NCI-H510A treated with DMSO at 0.1 percent for 48 hours (cell line): ENCODE measurements at regions not wholly inside any gene's neighbourhood (a gene's known extent, or its start where the extent isn't known, plus 50 kb on each side); places are given as distances from the start of the nearest gene placed in this dataset.
"Not testable (repeated sequence)": the region's sequence is repeated elsewhere in the genome, so short reads cannot be mapped to it uniquely, and the experiment has no call there.

Experiments
- DNase-seq: peaks from one replicate; lab custom pipeline; 2025; lab: John Stamatoyannopoulos, UW

DNA sequence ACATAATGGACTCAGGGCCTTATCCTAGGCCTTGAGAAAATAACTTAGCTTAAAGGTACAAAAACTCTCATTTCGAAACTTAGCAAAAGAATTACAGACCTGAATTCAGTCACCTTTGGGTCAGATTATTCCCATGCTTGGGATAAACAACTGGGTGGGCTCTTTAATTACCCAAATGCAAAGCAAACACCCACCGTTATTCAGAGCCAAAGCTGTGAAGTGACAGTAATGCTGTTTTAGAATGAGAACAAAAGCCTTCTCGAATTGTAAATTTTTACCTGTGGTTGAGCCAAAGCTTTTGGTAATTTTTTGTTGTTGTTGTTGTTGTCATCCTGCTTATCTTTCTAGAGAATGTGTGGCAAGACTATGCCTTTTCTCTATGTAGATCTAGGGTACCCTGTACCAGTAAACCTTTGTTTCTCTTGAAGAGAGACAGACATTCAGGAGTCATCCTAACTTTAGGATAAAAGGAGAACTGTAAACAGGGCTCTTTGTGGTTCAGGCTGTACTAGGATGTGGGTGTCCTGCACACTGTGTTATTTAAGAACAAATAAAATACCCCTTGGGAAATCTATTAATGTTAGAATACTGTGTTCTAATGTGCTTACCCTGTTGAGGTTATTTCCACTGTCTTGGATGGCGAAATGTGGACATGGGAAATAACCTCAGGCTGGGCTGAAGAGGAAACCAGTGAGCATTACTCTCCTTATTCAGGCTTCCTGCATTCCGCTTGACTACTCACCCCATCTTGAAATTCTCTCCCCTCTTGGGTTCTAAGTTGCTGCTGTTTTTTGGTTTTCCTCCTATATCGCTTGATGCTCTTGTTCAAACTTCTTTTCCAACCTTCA is 480.7 kb downstream of the CD83 start:
- no peak for DNase-seq

DNA sequence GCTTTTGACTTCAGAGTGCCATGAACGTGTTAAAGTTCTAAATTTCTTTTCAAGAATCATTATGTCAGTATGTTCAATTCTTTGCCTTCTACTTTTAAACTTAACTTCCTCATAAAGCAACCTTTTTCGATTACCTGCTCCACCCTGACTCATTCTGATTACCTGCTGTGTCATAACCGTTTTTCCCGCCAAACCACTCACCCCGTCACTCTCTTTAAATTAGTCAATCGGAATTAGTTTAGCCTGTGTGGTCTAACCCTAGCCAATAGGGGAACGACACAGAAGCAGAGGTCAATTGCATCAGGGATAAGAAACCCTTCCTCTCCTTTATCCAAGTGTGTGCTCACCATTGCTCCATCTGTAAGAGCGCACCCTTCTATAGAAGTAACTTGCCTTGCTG is 482.7 kb downstream of the CD83 start:
- not testable (repeated sequence) for DNase-seq

DNA sequence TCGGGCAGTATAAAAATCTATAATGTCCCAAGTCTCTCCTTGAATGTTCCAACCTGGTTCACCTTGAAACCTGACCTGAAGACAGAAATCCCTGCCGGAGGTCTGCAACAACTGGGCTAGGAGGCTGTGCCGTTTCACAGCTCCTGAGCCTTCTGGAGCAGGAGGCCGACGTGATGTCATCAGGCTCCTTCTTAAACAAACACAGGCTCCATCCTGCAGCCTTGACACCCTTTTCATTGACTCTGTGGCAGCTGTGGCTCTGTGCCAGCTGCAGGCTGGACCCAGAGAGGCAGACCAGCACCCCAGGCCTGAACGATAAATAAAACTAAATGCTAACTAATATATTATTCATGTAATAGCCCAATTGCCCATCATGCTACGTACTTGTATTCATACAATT is 483.9 kb downstream of the CD83 start:
- peak; percentile 86 for DNase-seq

DNA sequence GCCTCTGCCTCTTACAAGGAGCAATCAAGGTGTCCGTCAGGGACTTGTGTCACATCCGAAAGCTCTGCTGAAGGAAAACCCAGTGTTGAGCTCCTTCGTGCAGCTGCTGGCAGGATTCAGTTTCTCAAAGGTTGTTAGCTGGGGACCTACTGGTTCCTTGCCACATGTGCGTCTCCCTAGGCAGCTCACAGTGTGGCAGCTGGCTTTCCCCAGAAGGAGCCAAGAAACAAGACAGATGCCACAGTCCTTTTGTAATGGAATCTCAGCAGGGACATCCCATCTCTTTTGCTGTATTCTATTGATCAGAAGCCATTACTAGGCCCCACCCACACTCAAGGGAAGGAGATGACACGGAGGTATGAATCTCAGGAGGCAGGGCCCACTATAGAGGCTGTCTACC is 488.8 kb downstream of the CD83 start:
- DNase-seq = no peak

DNA sequence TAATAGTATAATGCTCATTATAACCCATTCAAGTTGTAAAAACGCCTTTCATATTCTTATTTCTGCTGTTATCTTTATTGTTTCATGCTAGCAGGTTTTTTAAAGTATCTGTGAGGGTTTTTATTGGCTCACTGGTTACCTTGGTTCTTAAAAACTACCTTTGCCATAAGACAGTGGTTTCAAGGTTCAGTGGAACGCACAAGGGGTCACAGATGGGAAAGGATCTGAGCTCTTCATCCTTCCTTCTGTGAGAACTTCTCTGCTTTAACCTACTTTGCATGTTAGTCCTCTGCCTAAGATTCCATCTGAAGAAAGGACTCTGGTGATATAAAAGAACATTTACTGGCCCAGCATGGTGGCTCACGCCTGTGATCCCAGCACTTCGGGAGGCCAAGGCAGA is 492.6 kb downstream of the CD83 start:
- DNase-seq = no peak

DNA sequence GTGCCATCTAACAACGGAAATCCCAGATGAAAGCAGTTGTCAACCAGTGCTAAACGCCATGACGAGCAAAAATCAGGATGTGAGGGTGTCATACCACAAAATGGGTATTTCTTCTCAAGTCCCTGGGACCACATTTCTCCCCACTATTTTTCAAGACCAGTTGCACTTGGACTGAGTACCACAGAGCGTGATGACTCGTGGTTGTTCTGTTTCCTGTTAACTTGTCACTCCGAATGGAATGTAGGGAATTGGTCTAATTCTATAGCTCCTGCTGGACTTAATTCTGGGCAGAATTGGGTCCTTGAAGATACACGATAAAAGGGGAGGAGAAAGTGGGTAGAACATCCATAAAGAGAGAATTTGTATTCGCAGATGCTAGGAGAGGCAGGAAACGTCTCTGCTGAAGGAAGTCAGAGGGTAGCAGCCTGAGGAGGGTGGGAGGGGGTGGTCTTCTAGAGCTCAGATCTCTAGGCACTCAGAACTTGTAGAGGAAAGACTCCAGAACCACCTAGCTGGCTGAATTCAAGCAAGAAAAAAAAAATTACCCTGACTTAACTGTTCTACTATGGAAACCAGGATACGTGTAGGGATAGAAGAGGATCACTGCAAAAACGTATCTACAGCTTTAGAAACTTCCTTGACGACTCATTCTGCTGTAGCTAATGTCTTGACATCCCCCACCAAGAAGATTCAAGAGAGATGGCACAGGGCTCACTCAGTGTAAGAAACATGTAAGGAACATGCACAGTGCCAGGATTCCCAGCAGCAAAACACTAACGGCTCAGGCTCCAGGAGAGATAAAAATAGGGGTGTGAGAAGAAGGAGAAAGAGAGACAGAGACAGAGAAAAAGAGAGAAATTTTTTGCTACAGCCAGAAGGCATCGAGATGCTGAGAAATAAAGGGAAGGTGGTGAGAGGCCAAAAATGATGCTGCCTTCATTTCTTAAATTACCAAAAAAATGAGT is 494.7 kb downstream of the CD83 start:
- DNase-seq = no peak

DNA sequence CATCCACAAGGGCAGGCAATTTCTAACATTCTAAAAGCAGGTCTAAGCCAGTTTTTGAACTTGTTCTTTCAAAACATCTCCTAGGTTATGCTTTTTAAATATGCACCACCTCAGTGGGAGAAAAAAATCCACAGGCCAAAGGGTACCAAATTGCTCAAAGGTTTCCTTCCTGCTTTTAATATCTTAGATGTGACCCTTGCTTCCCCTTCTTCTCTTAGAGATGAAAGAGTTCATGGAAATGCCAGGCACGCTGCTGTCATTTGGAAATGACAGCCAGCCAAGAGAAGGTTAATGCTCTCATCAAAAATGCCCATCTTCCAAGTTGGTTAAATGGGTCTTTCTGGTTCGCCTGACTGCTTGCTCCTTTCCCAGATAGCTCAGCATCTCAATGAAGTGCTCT is 497.1 kb downstream of the CD83 start:
- no peak for DNase-seq

DNA sequence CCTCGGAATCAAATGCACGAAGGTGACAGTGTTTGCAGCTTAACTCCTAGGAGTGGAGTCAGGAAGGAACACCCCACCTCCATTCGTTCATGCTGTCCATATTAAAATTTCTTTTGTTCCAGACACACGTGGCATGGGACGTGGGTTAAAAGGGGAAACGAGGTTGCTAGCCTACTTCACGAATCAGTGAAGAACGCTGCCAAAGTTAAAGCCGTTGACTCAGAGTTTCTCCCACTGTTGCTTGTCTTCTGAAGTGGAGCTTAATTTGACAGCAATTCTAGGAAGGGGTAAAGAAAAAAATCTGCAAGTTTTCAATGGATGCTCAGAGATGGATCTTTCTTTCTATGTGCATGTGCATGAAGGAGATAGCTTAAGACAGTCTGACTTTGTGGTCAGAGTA is 499.1 kb downstream of the CD83 start:
- no peak for DNase-seq

DNA sequence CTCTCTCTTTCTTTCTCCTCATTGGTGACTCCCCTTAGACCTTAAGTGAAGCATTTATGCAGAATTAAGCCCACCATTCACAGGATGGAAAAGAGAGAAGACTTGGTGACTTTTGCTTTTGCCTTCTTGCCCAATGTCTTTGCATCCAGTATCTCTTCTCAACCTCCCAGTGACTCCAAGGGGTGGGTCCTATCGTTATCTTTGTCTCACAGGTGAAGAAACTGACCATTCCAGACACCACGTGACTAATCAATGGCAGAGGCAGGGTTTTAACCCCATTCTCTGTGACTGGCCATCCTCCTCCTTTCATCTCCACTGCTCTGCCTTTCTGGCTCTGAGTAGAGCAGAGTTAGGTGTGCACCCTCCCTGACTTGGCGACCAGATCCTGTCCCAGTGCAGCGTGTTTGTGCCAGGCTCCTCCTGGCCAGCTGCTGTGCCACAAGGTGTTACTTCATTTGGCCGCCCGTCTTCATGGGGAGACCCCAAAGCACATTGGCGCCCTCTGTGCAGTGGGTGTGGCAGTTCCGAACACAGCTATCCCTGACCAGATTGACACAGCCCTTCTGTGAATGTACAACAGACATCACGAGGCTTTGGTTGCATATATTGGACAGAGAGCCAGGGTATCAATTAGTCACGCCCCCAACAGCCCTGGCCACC is 501.3 kb downstream of the CD83 start:
- no peak for DNase-seq

DNA sequence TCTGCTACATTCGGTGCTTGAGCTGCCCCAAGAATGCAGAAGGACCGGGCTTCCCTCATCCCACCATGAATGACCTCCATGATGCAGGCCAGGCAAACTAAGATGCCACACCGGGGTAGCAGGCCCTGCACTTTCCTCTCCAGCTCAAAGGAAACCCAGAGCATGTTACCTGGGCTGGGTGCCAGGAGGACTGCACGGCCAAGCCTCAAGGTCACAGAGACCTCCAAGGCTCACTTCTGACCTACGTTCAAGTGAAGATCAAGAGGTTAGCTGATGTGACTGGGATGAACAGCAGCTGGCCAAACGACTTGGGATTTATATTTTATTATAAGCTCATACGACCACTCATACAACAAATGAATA is 501.8 kb downstream of the CD83 start:
- no peak for DNase-seq

DNA sequence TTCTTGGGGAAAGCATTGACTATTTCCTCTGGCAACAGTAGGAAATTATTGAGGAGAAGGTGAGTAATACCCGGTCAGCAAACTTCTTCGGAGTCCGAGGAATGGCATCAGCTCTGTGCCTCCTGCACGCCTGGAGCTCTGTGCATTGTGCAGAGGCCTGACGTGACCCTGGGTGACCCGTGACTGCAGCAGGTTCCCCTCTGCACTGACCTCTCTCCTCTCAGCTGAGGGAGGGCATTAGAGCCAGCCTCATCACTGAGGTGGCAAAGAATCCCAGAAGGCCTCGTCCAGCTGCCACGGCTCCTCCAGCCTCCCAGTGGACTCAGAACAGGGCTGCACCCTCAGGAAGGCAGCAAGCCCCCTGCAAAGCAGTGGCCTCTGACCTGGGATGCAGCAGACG is 502.9 kb downstream of the CD83 start:
- DNase-seq = no peak

DNA sequence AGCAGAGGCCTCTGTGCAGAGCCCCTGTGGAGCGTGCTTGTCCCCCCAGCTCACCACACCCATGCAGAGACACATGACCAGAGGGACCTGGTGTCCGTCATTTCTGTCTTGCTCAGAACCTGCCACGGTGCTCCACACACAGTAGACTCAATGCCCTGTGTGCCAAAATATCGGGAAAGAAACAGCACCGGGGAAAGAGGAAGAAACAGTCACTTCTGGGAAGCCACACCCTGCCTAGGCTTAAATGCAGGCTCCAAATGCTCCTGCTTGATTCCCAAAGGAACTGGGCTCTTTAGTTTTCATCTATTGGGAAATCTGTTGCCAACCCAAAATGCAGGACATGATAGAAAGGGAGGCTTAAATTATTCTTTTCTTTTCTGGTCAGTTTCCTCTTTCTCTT is 503.9 kb downstream of the CD83 start:
- no peak for DNase-seq

DNA sequence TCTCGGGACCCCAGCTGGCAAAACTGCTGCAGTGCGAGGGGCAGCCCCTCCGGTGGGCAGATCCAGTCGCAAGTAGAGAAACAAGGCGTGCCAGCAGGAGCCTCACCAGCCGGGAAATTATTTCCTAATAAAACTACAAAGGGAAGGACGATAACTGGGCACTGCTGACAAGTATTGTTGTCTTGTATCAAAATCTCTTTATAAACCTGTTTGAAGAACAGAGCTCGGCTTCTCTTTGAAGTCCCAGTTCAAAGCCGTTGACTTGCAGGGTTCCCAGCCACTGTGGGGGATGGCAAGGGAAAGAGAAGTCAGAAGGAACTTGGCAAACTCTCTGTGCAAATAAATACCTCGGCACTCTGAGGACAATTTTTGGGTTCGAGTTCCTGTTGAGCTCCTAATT is 504.5 kb downstream of the CD83 start:
- DNase-seq = peak; percentile 3

DNA sequence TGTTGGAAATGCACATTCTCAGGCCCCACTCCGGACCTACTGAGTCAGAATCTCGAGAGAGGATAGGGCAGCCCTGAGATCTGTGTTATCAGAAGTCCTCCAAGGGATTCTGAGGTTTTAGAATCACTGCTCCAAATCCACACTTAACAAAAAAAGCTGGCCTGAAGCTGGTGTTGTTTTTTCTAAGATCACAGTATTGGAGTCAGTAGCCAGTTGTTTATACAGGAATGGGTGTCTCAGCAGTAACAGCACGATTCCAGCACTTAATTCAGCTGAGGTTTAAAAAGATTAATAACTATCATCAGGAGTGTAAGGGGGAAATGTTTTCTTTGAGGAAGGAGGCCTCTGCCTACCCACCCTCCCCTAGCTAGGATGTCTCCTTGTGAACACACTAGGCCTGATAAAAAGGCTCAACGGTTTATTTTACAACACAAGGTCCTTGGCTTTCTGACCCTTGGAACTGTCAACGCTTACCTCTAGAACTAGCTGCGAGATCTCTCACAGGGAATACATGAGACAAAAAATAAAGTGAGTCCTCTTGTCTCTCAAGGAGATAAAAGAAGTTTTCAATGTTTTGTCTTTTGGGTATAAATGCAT is 505.4 kb downstream of the CD83 start:
- DNase-seq = no peak

DNA sequence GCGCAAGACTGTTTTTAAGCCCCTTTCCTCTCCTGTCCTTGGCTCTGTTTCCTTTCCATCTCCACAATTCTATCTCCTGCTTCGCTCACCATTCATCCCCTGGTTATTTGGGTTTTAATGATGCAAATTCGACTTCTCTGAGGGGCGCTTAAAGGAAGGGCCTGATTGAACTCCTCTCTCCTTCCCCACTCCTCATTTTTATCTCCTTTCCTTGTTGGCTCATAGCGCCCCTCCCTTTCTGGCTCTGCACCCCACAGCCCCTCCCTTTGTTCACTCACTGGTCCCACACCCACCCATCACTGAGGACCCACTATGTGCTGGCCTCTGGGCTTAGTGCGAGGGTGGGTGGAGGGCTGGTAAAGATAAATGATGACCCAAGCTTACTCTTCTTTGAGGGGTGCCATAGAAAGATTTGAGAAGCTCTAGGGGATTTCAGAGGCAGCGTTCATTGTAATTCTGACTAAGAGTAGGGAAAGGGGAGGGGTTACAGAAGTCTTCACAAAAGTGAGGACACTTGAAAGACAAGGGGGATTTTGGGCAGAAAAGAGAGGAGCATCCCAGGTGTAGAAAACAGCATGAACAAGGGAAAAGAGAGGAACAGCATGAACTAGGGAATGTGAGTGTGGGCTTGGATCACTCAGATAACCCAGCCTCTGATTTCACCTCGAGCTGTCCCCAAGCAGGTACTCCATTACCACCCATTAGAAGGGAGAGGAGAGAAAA is 507.8 kb downstream of the CD83 start:
- no peak for DNase-seq

DNA sequence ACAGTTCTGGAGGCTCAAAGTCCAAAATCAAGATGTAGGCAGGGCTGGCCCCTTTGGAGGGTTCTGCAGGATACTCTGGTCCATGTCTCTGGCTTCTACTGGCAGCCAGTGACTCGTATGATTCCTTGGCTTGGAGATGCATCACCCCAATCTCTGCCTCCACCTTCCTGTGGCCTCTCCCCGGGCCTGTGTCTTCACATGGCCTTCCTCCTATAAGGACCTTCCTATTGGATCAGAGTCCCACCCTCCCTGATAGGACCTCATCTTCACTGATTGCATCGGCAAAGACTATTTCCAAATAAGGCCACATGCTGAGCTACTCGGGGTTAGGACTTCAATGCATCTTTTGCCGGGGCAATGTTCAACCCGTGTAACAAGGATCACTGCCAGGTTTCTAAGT is 509.0 kb downstream of the CD83 start:
- DNase-seq = no peak

DNA sequence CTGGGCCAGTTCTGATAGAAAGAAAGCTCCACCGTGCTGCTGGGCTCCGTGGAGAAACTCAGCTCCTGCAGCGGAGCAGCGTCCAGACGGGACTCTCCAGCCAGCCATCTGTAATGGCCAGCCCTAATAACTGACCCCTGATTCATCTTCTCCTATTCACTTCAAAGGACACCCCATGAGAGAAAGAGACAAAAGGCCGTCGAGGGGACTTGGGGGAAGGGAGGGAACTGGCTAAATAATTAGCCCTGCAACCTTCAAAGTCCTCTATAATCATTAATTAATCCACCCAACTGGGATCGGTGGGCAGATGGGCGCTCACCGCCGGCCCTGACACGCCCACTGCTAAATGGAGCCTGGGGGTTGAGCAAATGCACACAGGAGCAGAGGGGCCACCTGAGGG is 512.4 kb downstream of the CD83 start:
- DNase-seq = no peak

DNA sequence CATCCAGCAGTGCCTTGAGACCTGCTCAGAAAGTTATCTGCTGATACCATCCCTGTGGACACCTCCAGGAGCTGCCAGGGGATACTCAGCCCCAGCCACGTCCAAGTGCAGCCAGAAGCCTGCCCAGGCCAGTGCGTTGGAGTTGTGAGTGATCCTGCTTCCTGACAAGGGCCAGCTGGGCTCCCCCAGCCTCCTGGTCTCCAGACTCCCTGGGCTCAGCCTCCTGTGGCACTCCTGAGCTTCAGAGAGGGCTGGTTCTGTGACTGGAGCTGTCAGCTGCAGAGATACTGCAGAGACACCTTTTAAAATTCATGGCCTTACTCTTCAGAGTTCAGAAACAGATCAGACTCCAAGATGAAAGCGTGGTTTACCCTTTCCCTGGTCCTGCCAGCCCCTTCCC is 515.9 kb downstream of the CD83 start:
- DNase-seq = no peak

DNA sequence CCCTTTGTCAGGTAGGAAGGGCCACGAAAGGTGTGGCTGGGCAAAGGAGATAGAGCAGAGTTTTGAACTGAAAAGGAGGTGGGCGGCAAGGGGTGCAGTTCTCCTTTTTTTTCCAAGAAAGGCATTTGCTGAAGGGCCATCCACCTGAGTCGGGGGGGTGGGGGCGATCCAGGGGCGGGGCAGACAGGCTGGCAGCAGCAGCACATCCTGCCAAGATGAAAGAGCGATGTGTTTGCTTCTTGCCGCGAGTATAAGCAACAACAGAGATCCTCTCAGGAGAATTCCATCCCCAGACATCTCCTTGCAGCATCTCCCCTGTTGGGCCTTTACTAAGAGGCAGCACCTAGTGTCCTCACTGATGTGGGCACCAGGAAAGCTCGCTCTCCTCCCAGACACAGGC is 516.5 kb downstream of the CD83 start:
- no peak for DNase-seq

DNA sequence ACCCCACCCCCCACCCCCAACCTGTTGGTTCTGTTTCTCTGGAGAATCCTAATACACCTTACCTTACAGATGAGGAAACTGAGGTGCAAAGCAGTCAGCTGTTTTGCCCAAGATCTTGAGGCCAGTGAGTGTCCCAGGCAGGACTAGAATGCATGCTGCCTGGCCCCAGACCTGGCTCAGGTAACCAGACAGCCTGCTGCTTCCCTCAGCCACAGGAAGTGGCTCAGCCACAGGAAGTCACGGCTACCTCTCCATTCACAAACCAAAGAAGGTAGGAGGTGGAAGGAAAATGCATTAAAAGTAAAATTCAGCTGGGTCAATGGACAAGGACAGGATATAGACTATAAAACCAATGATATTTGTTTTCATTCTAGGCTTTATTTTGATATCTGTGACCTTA is 517.6 kb downstream of the CD83 start:
- DNase-seq = no peak

DNA sequence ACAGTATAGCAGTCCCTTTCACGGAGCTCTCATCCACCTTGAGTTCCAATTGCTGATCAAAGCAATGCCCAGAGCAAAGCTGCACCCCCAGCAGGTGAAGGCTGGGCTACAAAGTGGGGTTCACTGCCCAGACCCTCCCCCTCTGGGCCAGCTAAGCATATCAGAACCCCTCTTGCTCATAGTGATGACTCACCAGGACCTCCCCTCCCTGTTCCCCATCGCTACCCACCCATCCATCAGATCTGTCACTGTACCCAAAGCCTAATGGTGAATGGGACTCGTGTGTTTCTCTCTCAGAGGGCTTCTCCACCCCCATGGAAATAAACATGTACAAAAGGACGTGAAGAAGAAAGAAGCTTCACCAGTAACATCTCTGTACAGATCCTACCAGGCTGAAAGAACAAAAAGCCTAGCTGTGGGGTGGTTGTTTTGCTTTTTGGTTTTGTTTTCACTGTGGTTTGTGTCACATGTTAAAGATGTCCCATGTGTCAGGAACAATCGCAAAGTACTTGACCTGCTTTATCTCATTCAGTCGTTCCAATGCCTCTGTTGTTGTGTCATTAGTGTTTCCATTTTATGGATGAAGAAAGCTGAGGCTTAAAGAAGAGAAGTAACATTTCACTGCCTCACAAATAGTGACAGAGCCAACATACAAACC is 518.5 kb downstream of the CD83 start:
- no peak for DNase-seq
